ENCODE measurements at regions not wholly inside any gene's neighbourhood (a gene's known extent, or its start where the extent isn't known, plus 50 kb on each side); places are given as distances from the start of the nearest gene placed in this dataset.

DNA sequence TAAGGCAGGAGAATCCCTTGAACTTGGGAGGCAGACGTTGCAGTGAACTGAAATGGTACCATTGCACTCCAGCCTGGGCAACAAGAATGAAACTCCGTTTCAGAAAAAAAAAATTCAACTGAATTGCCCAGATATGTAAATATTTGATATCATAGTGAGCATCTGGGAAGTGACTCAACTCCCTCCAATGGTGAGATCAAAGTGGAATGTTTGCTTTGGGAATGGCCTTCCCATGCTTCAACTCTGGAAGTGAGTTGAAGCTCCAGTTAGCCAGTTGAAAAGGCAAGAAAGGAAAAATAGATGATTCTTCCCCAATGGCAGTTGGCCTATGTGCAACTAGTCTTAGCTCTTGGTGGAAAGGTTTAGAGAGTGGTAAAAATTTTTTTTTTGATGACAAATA, 131.6 kb upstream of the CMC1 start:
- DNase-seq: no peak

- DNase-seq: no peak
Measured at GRCh38 chr3:28110869-28111268, 130.6 kb upstream of the CMC1 start.

DNA sequence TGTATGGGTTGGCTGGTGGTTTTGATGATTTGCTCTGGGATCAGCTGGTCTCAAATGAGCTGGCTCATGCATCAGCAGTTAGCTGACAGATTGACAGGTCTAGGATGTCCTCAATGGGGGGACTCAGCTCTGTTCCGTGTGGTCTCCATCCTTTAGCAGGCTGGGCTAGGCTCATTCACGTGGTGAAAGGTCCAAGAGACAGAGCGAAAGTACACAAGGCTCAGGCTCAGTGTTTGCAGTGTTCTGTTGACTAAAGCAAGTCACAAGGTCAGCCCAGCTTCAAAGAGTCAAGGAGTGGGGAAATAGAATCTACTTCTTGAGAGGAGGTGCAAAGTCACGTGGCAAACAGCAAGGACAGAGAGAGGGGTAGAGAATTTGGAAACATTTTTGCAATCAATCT, 126.5 kb upstream of the CMC1 start:
- no peak for DNase-seq

DNA sequence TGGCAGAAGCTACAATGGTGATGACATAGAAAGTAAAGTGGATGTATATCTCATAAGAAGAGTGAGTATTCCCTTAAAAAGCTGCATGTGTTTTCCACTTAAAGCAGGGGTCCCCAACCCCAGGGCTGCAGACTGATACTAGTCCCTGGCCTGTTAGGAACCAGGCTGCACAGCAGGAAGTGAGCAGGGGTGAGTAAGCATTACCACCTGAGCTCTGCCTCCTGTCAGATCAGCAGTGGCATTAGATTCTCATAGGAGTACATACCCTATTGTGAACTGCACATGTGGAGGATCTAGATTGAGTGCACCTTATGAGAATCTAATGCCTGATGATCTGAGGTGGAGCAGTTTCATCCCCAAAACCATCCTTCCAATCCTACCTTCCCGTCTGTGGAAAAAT, 126.1 kb upstream of the CMC1 start:
- no peak for DNase-seq

GRCh38 chr3:28117598-28117997, 123.8 kb upstream of the CMC1 start:
- DNase-seq: no peak

DNA sequence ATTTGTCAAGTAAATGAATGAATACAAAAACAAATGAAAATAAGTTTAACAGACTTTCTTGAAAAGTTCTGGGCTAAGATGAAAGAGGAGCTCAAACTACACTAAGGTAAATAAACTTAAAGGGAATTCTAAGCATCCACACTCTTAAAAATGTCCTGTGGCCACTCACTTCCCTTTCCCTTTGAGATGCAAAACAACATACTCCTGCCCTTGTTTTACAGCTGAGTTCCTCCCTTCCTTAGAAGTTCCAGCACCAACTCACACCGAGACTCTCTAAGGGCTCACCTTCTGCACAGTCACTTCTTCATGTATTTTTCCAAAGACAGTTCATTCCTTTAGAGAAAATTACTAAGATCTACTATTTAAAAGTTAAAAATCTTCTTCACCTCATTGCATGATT, 123.3 kb upstream of the CMC1 start:
- DNase-seq: no peak

DNA sequence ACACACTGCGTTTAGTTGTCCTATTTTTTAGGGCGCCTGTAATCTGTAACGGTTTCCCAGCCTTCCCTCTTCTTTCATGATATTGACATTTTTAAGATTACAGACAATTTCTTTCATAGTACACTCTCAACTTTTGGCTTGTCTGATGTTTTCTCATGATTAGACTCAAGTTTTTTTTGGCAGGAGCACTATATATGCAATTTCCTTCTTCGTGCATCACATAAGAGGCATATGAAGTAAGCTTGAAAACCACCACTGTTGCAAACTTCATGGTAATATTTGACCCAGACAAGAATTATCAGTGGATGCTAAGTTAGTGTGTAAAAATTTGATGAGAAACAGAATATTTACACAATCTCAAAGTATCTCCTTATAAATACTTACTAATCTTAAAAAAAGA, 119.2 kb upstream of the CMC1 start:
- no peak for DNase-seq

DNA sequence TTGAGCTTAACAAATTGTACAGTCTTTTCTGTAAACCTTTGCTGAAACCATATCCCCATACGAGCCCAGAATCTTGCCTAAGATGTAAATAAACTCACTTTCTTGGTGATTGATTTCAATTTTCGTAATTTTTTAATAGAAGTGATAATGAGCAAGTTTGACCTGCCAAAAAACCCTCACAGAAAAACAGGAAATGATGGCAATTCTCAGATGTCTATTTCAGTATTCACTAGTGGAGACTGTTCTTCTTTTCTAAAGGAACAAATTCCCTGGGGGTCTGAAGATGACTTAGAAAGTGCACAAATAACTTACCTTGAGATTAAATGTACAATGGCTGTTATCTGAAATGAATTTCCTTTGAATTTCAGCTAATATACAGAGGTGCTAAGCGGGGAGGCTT, 116.5 kb upstream of the CMC1 start:
- DNase-seq: no peak

DNA sequence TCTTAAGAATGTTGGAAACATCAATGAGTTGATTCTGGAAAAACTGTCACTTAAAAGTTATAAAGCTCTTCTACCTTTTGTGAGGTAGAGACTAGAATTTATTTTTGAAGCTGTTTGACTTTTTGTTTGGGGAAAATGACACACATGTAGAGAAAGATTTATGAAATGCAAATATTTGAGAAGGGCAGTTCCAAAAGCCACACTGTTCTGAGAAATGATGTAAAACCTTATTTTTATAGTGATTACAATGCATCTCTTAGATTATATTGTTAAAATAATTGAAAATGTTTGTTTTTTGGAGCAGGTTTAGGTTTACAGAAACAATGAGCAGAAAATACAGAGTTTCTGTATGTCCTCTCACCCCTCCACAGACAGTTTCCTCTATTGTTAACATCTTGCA, 116.1 kb upstream of the CMC1 start:
- no peak for DNase-seq

GRCh38 chr3:28130836-28131235, 110.6 kb upstream of the CMC1 start:
- no peak for DNase-seq

DNA sequence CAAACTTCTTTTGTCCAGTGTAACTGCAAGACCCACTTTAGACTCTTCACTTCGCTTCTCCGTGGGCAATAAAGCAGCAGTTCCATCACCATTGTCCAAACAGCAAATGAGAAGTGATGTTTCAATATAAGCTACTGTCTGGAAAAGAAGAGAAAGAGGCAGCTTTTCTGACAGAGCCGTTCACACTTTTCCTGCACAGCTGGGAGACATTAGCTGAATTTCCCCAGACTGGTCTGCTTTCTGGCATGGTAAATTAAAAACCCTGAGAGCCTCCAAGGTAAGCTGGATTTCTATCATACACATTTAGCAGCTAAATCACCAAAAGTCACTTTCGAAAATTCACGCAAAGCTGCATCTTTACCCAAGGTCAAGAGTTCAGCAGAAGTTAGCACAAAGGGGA, 108.5 kb upstream of the CMC1 start:
- DNase-seq: no peak

GRCh38 chr3:28134198-28134597, 107.2 kb upstream of the CMC1 start:
- DNase-seq: no peak

GRCh38 chr3:28134792-28135375, 106.5 kb upstream of the CMC1 start:
- no peak for DNase-seq

DNA sequence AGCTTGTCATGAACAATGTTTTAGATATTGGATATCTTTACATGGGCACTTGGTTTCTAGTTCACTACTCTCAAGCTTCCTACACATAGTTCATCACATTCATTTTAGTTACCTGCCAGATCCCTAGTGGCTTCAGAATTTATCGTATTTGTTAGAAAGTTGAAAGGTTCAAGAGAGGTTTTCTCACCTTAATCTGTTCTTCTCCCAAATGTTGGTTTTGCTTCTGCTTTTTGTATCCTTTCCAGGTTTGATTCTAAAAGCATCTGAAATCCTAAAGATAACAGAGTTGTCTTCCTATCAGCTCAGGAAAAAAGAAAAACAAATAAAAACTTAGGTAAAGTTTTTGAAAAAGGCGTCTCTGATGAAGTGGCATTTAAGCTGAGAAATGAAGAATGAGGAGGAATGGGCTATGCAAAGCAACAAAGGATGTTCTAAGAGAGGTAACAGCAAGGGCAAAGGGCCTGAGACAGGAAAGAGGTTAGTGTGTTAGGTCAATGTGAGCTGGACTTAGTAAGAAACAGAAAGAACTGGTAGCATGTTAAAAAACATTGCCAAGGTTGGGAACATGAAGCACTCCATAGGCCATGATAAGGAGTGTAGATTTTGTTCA, 104.7 kb upstream of the CMC1 start:
- no peak for DNase-seq

DNA sequence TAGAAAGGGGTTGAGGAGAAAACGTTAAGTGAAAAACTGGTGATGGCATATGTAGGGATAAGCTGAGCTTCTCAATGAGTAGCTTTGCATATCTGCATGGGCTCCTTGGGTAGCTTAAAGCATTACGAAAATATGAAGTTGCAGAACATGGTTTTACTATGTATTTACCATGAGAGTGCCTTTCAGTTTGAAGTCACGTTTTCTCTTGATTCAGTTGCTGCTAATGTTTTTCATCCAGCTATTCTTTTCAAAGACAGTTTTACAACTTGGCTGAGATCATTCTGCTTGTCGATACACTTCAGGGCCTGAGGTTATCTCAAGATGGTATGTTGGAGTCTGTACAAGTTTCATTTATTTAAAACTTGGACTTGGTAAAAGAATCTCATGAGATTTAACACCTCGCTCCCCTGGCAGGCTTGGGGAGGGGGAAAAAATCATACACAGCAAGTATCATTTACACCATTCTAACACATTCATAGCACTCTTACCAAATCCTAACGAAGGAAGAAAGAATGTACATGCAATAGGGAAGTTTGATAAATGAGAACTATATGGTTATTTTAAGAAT, 103.3 kb upstream of the CMC1 start:
- no peak for DNase-seq

GRCh38 chr3:28139288-28139687, 102.1 kb upstream of the CMC1 start:
- DNase-seq: no peak

DNA sequence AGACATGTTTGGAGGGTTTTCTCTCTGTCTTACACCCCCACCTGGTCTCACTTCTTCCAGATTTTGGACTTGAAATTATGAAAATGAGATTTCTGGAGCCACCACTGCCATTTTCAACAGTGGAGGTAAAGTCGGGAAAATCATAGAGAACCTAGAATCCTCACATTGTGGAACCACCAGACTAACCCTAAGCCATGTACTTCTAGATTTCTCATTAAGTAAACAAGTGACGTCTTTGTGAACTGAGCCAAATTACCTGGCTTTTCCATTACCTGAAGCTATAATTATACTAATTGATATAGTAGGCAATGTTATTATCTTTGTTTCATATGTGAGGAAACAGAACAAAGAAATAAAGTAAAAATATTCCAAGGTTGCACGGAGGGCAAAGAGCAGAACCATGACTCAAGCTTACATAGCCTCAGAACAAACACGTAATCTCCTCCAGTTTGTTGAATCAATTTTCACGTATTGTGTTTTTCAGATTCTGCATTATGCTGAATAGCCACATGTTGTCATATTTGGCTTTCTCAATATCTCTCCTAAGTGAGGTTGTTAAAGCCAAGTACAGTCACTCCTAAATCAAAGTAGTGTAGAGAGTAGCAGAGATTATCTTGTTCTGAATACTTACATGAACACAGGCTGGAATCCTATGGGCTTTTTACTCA, 101.3 kb upstream of the CMC1 start:
- DNase-seq: no peak

DNA sequence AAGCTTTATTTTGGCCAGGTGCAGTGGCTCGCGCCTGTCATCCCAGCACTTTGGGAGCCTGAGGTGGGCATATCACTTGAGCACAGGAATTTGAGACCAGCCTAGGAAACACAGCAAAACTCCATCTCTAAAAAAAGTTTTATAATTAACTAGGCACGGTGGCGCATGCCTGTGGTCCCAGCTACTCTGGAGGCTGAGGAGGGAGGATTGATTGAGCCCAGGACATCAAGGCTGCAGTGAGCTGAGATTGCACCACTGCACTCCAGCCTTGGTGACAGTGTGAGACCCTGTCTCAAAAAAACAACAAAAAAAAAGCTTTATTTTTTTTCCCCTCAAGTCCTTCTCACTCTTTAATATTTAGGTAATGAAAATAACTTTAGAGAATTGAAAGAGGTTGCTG, 100.8 kb upstream of the CMC1 start:
- DNase-seq: no peak

DNA sequence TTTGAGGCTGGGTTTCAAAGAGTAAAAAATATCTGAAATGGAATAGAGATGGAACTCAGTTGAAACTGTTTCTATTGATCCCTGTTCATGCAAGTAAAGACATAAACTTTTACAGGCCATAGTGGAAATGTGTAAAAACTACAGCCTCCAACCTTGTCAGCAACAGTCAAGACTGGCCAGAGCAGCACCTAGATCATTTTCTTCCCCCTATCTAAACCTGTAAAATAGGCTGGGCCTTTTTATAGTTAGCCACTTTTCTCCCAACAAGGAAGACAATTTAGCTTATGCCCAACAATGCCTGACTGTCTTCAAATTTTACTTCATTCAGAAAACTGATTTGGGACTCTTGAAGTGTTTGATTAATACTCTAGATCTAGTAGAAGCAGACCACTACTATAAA, 91.5 kb upstream of the CMC1 start:
- no peak for DNase-seq

DNA sequence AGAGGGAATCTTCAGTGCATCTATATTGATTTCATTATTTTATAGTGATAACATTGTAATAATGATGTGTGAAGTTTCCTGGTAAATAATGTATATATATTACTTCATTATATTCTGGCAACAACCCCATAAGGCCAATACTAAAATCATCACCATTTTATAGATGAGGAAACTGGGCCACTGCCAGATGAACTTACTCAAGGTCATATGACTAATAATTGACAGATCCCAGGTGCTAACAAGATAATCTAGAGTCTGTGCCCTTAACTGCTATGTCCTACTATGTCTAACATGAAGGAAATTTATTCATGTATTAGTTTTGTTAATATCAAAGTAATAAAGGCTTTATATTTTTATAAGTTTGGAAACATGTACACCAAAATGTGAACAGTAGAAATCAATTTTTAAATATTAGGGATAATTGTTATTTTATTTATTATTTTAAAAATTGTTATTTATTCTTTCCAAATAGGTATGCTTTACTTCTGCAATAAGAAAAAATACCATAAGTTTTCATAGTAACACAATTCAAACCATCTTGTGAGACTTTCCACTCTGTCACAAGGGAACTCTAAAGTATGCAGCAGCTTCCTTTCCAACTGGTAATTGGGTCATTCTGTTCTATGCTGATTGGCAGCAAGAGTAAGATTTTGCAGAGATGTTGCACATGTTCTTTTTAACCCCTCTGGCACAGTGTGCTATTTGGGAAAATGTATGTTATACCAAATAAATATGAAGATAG, 90.8 kb upstream of the CMC1 start:
- DNase-seq: no peak

GRCh38 chr3:28151207-28151550, 90.2 kb upstream of the CMC1 start:
- DNase-seq: no peak

DNA sequence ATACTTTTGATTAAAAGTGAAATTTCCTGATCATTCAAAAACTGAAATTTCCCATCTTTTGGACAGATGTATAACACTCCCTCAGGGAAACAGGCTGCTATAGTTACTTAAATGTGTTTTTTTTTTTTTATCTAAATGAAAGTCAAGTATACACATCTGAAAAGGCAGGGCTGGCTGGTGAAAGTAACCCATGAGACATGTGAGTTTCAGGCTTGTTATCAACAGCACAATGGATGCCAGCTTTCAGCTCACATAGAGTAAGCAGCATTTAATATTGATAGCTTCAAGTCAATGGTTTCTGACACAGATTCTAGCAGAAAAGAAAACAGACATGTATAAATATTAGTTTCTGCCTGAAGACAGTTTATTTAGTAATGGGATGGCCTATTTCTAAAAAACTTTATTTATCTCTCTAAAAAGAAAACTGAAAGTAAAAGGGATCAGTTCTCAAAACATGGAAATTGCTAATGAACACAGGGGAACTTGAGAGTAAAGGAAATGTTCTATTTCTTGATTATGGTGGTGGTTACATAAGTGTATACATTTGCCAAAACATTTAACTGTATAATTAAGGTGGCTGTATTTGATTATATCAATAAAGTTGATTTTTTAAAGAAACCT, 89.7 kb upstream of the CMC1 start:
- no peak for DNase-seq

GRCh38 chr3:28155631-28156030, 85.8 kb upstream of the CMC1 start:
- no peak for DNase-seq
